ENCODE measurements at regions not wholly inside any gene's neighbourhood (a gene's known extent, or its start where the extent isn't known, plus 50 kb on each side); places are given as distances from the start of the nearest gene placed in this dataset.

- no peak overlapping the region for H3K4me3 Mint-ChIP-seq (ENCODE audit: unreplicated experiment)
- no peak overlapping the region for H3K27ac Mint-ChIP-seq (ENCODE audit: unreplicated experiment)
- TF ChIP-seq, protein P1, sequence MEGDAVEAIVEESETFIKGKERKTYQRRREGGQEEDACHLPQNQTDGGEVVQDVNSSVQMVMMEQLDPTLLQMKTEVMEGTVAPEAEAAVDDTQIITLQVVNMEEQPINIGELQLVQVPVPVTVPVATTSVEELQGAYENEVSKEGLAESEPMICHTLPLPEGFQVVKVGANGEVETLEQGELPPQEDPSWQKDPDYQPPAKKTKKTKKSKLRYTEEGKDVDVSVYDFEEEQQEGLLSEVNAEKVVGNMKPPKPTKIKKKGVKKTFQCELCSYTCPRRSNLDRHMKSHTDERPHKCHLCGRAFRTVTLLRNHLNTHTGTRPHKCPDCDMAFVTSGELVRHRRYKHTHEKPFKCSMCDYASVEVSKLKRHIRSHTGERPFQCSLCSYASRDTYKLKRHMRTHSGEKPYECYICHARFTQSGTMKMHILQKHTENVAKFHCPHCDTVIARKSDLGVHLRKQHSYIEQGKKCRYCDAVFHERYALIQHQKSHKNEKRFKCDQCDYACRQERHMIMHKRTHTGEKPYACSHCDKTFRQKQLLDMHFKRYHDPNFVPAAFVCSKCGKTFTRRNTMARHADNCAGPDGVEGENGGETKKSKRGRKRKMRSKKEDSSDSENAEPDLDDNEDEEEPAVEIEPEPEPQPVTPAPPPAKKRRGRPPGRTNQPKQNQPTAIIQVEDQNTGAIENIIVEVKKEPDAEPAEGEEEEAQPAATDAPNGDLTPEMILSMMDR (IDR thresholded peaks at IDR 0.05): no peak
- no peaks in the 10 kb centered on the region for H3K4me1 Mint-ChIP-seq (ENCODE audit: unreplicated experiment)
- H3K27me3 Mint-ChIP-seq (ENCODE audit: unreplicated experiment): peaks cover 16% of the 10 kb centered on the region
- no peak for DNase-seq (ENCODE audit: extremely low spot score, unreplicated experiment)
- H3K9me3 Mint-ChIP-seq (ENCODE audit: unreplicated experiment): peaks cover 11% of the 10 kb centered on the region
- no peaks in the 10 kb centered on the region for H3K36me3 Mint-ChIP-seq (ENCODE audit: unreplicated experiment)
Measured at GRCh38 chr2:192591617-192592016, 396.9 kb upstream of the TMEFF2 start.

DNA sequence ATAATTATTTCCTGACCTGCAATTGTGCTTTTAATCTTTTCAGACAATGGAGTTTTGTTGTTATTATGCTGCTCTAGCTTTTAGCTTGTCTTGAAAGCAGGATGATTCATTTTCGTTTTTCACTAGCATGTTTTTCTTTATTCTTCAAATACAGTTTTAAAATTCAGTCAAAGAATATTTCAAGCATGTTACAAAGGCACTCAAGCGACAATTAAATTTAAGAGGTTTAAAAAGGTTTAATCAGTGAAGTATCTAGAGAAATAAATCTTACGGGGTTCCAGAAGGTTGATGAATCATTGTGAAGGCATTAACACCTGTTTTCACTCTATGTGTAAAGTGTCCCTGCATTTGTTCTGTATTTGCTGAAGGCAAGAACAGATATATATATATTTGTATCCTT is 390.7 kb upstream of the TMEFF2 start:
- no peak for DNase-seq (ENCODE audit: extremely low spot score, unreplicated experiment)
- TF ChIP-seq, protein P1 (IDR thresholded peaks at IDR 0.05): no peak
- no peak overlapping the region for H3K4me3 Mint-ChIP-seq (ENCODE audit: unreplicated experiment)
- peaks cover 7% of the 10 kb centered on the region for H3K9me3 Mint-ChIP-seq (ENCODE audit: unreplicated experiment)
- H3K36me3 Mint-ChIP-seq (ENCODE audit: unreplicated experiment): no peaks in the 10 kb centered on the region
- H3K27ac Mint-ChIP-seq (ENCODE audit: unreplicated experiment): no peak overlapping the region
- peaks cover 26% of the 10 kb centered on the region for H3K27me3 Mint-ChIP-seq (ENCODE audit: unreplicated experiment)
- no peaks in the 10 kb centered on the region for H3K4me1 Mint-ChIP-seq (ENCODE audit: unreplicated experiment)

- no peaks in the 10 kb centered on the region for H3K4me1 Mint-ChIP-seq (ENCODE audit: unreplicated experiment)
- no peak overlapping the region for H3K4me3 Mint-ChIP-seq (ENCODE audit: unreplicated experiment)
- H3K36me3 Mint-ChIP-seq (ENCODE audit: unreplicated experiment): no peaks in the 10 kb centered on the region
- H3K27ac Mint-ChIP-seq (ENCODE audit: unreplicated experiment): no peak overlapping the region
- peaks cover 29% of the 10 kb centered on the region for H3K27me3 Mint-ChIP-seq (ENCODE audit: unreplicated experiment)
- no peak for DNase-seq (ENCODE audit: extremely low spot score, unreplicated experiment)
- H3K9me3 Mint-ChIP-seq (ENCODE audit: unreplicated experiment): peaks cover 7% of the 10 kb centered on the region
- TF ChIP-seq, protein P1 (IDR thresholded peaks at IDR 0.05): no peak
Measured at GRCh38 chr2:192584976-192585375, 390.2 kb upstream of the TMEFF2 start.

DNA sequence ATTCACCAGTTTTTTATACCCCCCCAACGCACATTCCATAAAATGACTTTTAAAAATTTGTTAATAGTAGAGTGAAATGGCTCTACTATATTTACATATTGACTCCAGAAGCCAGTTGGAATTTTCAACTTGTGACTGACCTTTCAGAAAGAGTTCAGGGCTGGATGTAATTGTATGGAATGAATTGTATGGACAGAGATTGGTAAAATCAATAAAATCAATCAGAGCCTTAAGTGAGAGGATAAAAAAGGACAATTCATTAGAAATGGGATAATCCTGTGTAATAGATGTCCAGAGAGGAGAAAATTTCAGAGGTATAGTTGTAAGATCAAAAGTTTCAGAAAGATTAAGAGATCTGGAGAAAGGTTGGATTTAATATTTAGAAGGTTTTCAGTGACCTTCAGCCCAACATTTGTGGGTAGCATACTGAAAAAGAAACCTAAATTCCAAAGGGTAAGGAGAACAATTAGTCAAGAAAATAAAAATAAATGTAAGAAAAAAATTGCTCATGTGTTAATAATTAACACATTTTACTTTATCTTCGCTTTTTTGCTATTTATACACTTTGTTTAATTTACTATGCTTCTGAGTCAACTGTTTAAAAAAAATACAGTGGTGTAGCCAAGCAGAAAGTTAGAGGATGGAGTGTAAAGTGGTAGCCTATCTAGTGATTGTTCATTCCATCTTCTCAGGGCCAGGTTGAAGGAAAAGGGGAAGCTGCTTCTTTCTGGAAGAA is 385.4 kb upstream of the TMEFF2 start:
- DNase-seq (ENCODE audit: extremely low spot score, unreplicated experiment): no peak
- Mint-ChIP-seq H3K4me3 (ENCODE audit: unreplicated experiment) (no peak overlapping the region), H3K27ac (ENCODE audit: unreplicated experiment) (no peak overlapping the region), H3K36me3 (ENCODE audit: unreplicated experiment) (no peaks in the 10 kb centered on the region), H3K27me3 (ENCODE audit: unreplicated experiment) (peaks cover 39% of the 10 kb centered on the region), H3K4me1 (ENCODE audit: unreplicated experiment) (no peaks in the 10 kb centered on the region), H3K9me3 (ENCODE audit: unreplicated experiment) (no peaks in the 10 kb centered on the region)
- TF ChIP-seq, protein P1 (IDR thresholded peaks at IDR 0.05): no peak

- no peaks in the 10 kb centered on the region for H3K9me3 Mint-ChIP-seq (ENCODE audit: unreplicated experiment)
- TF ChIP-seq, protein P1 (IDR thresholded peaks at IDR 0.05): no peak
- no peak for DNase-seq (ENCODE audit: extremely low spot score, unreplicated experiment)
- H3K36me3 Mint-ChIP-seq (ENCODE audit: unreplicated experiment): no peaks in the 10 kb centered on the region
- no peak overlapping the region for H3K27ac Mint-ChIP-seq (ENCODE audit: unreplicated experiment)
- H3K4me3 Mint-ChIP-seq (ENCODE audit: unreplicated experiment): no peak overlapping the region
- no peaks in the 10 kb centered on the region for H3K4me1 Mint-ChIP-seq (ENCODE audit: unreplicated experiment)
- H3K27me3 Mint-ChIP-seq (ENCODE audit: unreplicated experiment): peaks cover 31% of the 10 kb centered on the region
Measured at GRCh38 chr2:192578780-192579179, 384.0 kb upstream of the TMEFF2 start.

All from osteocyte (in vitro differentiated cells).